HG03469 (cell line): ENCODE measurements at regions not wholly inside any gene's neighbourhood (a gene's known extent, or its start where the extent isn't known, plus 50 kb on each side); places are given as distances from the start of the nearest gene placed in this dataset.

Source experiments
- ATAC-seq: cut with Tn5 transposase; IDR thresholded peaks from one replicate; pipeline ENCODE4 v1.9.1; 2021; ENCODE audit warnings: mild to moderate bottlenecking, moderate library complexity, moderate number of reproducible peaks; ENCODE audit not compliant: unreplicated experiment

- ATAC-seq: no peak
Observed at GRCh38 chr10:78968300-78968942, 100.3 kb upstream of the ZMIZ1 start.

- ATAC-seq: no peak
Observed at GRCh38 chr10:78968943-78969342, 99.8 kb upstream of the ZMIZ1 start.

DNA sequence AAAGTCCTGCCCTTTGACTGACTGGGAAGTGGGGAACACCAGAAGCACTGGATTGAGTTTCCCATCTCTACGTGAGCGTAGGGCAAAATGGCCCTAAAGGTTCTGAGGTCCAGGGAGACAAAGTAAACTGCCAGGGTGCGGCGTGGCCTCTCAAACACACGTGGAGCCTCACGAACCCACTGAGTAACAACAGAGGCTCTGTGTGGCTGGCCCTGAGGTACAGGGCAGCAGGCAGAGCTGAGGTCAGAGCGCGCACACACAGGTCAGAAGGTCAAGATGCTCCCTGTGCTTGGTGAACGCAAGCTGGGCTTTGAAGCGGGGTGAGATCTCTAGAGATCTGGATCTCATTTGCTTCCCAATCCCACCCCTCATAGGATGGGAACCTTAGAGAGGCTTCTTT lies 99.0 kb upstream of the ZMIZ1 start:
- ATAC-seq: no peak

DNA sequence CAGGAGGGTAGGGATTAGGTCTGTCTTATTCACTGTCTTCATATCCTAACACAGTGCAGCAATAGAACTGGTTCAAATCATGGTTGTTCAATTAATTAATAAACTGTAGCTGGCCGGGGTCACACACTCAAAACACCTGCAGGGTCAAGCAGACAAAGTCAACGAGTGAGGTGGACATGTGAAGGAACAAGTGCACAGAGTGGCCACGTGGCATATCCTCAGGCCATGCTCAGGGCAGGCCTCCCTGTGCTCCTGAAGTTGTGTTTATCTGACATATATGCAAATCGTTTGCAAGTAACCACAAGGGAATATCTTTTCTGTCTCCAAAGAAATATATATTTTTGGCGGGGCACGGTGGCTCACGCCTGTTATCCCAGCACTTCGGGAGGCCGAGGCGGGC lies 98.5 kb upstream of the ZMIZ1 start:
- no peak for ATAC-seq

- ATAC-seq: no peak
Observed at GRCh38 chr10:78971094-78971682, 97.6 kb upstream of the ZMIZ1 start.

DNA sequence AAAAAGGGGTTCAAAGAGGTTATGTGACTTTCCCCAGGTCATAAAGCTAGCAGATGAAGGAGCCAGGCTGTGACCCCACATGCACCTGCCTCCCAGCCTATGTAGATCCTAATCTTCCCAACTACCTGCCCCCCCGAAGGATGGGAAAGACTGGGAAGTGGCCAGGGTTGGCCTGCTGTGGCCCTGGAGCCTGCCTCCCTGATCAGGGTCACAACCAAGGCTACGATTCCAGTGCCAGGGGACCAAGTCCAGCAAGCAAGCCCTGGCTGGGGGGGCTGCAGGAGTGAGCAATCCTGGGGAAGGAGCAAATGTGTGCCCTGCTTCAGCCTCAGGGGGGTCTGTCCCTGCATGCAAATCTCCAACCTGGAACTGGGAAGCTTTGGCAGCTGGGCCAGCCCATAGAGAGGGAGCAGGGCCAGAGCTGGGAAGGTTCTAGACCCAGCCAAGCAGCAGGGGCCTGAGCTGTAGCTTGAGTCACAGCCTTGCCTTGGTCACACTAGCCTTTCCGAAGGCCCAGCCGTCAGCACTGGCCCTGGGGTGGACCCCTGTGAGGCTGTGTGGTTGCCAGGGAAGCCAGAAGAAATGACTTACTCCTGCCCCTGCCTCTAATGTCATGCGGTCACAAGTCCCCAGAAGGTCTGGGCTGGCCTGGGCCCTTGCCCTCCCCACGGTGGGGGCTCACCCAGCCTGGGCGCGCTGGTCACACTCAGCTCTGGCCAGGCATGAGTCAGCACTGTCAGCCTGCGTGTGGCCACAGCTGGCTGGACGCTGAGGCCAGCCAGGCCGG lies 96.4 kb upstream of the ZMIZ1 start:
- no peak for ATAC-seq

- peak; percentile 72 for ATAC-seq
Observed at GRCh38 chr10:78972947-78973900, 95.5 kb upstream of the ZMIZ1 start.

DNA sequence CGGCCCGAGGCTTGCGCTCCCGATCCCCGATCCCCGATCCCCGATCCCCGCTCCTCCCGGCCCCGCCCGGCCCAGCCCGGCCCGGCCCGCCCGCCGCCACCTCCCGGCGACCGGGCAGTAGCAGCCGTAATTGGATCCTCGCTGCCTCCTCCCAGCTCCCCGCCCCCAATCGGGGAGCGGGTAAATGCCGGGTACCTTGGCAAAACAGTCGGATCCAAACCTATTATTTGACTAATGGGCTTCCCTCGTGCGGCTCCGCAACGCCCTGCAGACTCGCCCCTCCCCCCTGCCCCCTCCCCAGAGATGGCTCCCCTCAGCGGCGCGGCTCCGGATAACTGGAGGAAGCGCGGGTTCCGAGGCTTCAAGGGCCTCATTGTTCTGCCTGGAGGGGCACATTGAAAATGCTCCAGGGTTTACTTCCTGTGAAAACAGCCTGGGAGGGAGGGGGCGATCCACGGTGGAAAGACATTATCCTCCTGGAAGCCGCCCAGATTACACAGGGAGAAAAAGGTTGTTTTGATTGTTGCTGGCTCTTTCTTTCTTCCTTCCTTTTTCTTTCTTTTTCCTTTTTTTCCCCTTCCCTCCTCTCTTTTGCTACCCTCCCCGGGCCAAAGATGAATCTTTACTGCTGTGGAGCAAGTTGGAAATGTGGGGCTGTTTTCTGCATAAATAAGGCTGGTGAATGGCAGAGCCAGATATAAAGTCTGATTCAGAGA lies 94.7 kb upstream of the ZMIZ1 start:
- ATAC-seq: peak; percentile 5

- no peak for ATAC-seq
Observed at GRCh38 chr10:78974617-78975317, 94.0 kb upstream of the ZMIZ1 start.

- ATAC-seq: no peak
Observed at GRCh38 chr10:78975926-78976325, 92.8 kb upstream of the ZMIZ1 start.

GRCh38 chr10:78976825-78977755 lies 91.7 kb upstream of the ZMIZ1 start:
- no peak for ATAC-seq

- no peak for ATAC-seq
Observed at GRCh38 chr10:78979938-78980337, 88.8 kb upstream of the ZMIZ1 start.

GRCh38 chr10:78980354-78980753 lies 88.4 kb upstream of the ZMIZ1 start:
- no peak for ATAC-seq

DNA sequence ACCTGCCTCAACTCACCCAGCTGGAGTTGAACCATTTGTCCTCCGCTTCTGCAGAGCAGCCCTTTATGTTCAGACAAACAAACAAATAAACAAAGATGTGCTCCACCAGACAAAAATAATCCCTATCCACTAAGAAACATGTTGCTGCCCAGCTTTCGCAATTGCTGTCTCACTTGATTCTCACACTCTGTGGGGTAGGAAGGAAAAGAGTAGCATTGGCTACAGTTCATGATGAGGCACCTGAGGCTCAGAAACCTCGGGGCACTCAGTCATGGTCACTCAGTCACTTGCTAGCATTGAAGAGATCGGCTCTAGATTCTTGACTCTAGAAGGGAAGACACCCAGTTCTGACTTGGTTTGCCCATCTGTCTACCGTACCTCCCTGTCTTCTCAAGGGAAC lies 88.0 kb upstream of the ZMIZ1 start:
- no peak for ATAC-seq

DNA sequence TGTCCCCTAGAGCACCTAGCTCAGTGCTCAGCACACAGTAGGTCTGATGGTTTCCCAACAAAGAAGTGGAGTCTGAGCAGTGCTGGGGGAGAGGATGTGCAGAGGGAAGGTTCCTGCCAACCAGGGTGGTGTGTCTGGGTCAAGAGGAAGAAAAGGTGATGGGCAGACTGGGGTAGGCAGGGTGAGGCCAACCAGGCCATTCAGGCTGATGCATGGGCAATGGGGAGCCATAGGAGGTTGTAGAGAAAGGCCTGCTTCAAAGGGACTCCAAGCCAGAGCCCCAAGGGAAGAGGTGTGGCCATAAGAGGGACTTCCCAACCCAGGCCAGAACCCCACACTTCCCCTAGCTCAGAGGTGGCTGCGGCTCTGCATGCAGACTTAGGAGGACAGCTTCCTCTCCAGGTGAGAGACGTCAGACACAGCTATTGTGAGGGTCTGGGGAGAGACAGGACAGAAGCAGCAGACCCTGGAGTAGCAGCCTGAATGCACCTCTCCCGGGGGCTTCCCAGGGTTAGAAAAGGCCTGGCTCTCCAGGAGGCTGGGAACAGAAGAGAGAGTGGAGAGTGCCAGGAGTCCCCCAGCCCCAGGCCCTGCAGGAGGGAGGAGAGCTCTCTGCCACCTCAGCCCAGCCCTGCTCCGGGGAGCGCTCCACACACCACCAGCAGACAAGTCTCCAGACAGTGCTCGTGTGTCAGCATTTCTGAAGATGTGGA lies 87.4 kb upstream of the ZMIZ1 start:
- peak; percentile 74 for ATAC-seq

DNA sequence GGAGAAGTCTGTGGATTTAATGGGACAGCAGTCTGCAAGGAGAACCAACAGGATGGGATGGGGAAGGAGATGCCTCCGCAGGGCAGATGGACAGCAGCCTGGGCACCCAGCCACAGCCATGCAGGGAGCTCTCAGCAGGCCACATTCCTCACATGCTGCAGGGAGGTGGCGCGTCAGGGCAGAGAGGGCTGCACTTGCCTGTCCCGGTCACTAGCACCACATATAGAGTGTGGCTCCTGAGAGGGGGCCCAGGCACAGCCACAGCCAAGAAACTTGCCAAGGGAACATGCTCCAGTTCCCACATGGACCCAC lies 86.8 kb upstream of the ZMIZ1 start:
- ATAC-seq: no peak

DNA sequence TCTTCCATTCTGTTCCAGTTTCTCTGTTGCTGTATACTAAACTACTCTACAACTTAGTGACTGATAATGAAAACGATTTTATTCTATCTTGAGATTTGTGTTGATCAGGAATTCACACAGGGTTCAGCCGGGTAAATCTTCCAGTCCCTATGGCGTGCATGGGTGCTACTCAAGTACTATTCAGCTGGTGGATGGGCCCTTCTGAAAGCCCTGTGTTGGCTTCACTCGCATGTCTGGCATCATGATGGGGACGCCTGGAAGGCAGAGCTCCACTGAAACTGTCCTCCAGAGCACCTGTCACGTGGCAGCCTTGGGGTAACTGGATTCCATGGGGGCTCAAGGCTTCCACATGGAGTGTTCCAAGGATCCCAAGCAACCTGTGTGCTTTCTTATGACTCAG lies 86.0 kb upstream of the ZMIZ1 start:
- ATAC-seq: no peak

GRCh38 chr10:78983608-78984007 lies 85.2 kb upstream of the ZMIZ1 start:
- no peak for ATAC-seq
